Fibroblast of the aortic adventitia (primary cell): ENCODE measurements at regions not wholly inside any gene's neighbourhood (a gene's known extent, or its start where the extent isn't known, plus 50 kb on each side); places are given as distances from the start of the nearest gene placed in this dataset.
"Not testable (repeated sequence)": the region's sequence is repeated elsewhere in the genome, so short reads cannot be mapped to it uniquely, and the experiment has no call there.

ENCODE experiments used
- DNase-seq: peaks from one replicate; pipeline ENCODE4 v3.0.0-alpha.2; 2010; ENCODE audit warnings: low read depth
- H3K4me3 ChIP-seq: 2 replicates; pipeline ENCODE4 v1.5.1; 2011; ENCODE audit warnings: low read depth, mild to moderate bottlenecking, control low read depth, low read length, moderate library complexity
- CTCF ChIP-seq: IDR thresholded peaks from 2 replicates; pipeline ENCODE4 v1.5.1; 2011; ENCODE audit warnings: mild to moderate bottlenecking, low read length, control low read depth, inconsistent platforms; ENCODE audit not compliant: insufficient read depth

- H3K4me3 ChIP-seq = no peak overlapping the region
- no peak for TF ChIP-seq CTCF
- DNase-seq = no peak
Measured at GRCh38 chr5:51997949-51998348, 614.7 kb downstream of the ISL1 start.

GRCh38 chr5:52007230-52007858, 624.1 kb downstream of the ISL1 start:
- peak; percentile 50 for DNase-seq
- TF ChIP-seq CTCF = peak; percentile 64
- H3K4me3 ChIP-seq = no peak overlapping the region

- no peak for TF ChIP-seq CTCF
- DNase-seq = no peak
- no peak overlapping the region for H3K4me3 ChIP-seq
Measured at GRCh38 chr5:52010454-52010853, 627.2 kb downstream of the ISL1 start.

GRCh38 chr5:52013523-52013922, 630.3 kb downstream of the ISL1 start:
- DNase-seq = no peak
- H3K4me3 ChIP-seq = no peak overlapping the region
- TF ChIP-seq CTCF = no peak

- no peak for DNase-seq
- no peak for TF ChIP-seq CTCF
- H3K4me3 ChIP-seq = no peak overlapping the region
Measured at GRCh38 chr5:52015760-52016159, 632.5 kb downstream of the ISL1 start.

GRCh38 chr5:52017567-52017966, 634.3 kb downstream of the ISL1 start:
- no peak overlapping the region for H3K4me3 ChIP-seq
- no peak for TF ChIP-seq CTCF
- DNase-seq = no peak

- TF ChIP-seq CTCF = no peak
- no peak for DNase-seq
- no peak overlapping the region for H3K4me3 ChIP-seq
Measured at GRCh38 chr5:52024359-52024758, 641.1 kb downstream of the ISL1 start.

GRCh38 chr5:52029836-52030235, 646.6 kb downstream of the ISL1 start:
- not testable (repeated sequence) for DNase-seq, H3K4me3 ChIP-seq
